ENCODE measurements at regions not wholly inside any gene's neighbourhood (a gene's known extent, or its start where the extent isn't known, plus 50 kb on each side); places are given as distances from the start of the nearest gene placed in this dataset.

DNA sequence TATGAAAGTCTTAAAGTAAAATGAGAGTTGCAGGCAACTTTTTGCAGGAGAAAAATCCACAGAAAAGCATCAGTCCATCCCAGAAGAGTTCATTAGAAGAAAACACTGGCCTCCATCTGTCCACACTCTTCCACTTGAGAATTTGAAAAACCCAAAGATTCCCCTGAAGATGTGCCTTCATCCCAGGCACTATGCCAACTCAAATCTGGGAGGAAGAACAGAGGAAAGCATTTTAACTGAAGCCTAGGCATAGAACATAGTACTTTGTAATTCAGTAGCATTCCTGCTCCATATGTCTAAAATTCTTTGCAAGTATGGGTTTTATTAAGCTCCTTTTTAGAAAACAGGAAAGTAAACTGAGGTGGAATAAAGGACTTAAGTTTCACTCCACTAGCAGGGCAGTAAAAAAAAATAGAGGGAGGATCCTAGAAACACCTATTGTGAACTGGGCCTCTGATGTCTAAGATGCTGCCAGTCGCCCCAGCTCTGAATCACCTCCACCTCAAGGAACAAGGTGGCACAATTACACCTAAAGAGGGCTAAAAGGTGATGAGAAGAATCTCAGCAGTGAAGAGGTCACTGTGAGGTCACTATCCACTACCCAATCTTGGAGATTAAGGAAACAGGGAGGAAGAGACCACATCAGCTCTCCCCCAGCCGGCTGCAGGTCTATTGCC, 141.9 kb upstream of the FAM241A start:
- Mint-ChIP-seq H3K27ac (peak overlapping the region in 1 of 8 donors; percentile 47), H3K4me1 (no peaks in the 10 kb centered on the region), H3K27me3 (peaks cover 1 to 5% of the 10 kb centered on the region in 2 donors), H3K4me3 (no peak overlapping the region), H3K9me3 (peaks cover 0 to 6% (median 0%) of the 10 kb centered on the region in 5 donors), H3K36me3 (no peaks in the 10 kb centered on the region)
- CTCF ChIA-PET = no interaction called here
- Histone ChIP-seq H3K4me3 (ENCODE audit: low read length) (no peak overlapping the region), H3K27me3 (ENCODE audit: insufficient read depth, low read length, poor library complexity, severe bottlenecking) (no peaks in the 10 kb centered on the region), H3K36me3 (ENCODE audit: insufficient read depth, low read length) (no peaks in the 10 kb centered on the region), H3K4me1 (ENCODE audit: insufficient read depth, low read length) (no peaks in the 10 kb centered on the region), H3K9me3 (ENCODE audit: low read length) (no peaks in the 10 kb centered on the region), H3K27ac (ENCODE audit: low read depth, low read length) (no peak overlapping the region)
- POLR2A ChIA-PET = no interaction called here
- DNase-seq = no peak

DNA sequence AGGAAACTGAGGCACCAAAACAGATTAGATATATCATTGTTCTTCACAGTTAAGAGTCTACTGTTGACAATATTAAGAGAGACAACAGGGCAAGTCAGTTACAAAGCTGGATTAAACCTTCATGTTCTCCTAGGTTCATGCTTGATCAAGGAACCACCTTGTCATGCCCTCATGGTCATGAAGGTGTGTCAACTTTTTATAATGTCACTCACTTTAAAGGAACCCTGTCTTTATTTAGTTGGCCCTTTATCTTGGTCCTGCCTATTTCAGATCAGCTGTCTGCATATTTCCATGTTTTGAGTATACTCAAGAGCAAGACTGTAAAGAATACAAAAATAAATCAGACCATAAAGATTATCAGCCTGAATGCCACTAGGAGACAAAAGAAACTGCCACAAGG, 140.2 kb upstream of the FAM241A start:
- no peaks in the 10 kb centered on the region for H3K9me3 ChIP-seq (ENCODE audit: low read length)
- no peak overlapping the region for H3K4me3 Mint-ChIP-seq
- POLR2A ChIA-PET = no interaction called here

DNA sequence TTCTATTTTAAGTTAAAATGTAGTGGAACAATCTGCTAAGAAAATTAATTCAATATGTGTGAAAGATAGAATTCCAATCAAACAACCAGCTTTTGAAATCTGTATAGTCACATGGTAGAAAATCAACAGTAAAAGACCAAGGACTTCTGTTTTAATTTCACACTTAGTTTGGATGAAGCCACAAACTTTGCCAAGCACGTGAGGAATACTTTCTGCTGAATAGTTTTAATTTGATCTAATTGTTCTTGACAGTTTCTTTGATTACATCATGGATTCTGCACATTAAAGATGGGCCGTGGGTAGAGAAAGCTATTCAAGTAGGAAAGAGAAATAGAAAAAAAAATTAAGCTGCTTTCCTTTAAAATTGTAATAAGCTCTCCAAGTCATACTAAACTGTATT, 137.9 kb upstream of the FAM241A start:
- Histone ChIP-seq H3K9me3 (ENCODE audit: low read length) (no peaks in the 10 kb centered on the region), H3K4me3 (ENCODE audit: low read length) (no peak overlapping the region), H3K27me3 (ENCODE audit: insufficient read depth, low read length, poor library complexity, severe bottlenecking) (no peaks in the 10 kb centered on the region), H3K4me1 (ENCODE audit: insufficient read depth, low read length) (no peaks in the 10 kb centered on the region), H3K27ac (ENCODE audit: low read depth, low read length) (no peak overlapping the region), H3K36me3 (ENCODE audit: insufficient read depth, low read length) (no peaks in the 10 kb centered on the region)
- H3K27ac Mint-ChIP-seq = no peak overlapping the region
- ChIA-PET POLR2A (no interaction called here), CTCF (no interaction called here)
- no peak for DNase-seq
- no peaks in the 10 kb centered on the region for H3K9me3 Mint-ChIP-seq
- no peak overlapping the region for H3K4me3 Mint-ChIP-seq
- no peaks in the 10 kb centered on the region for H3K4me1 Mint-ChIP-seq
- H3K27me3 Mint-ChIP-seq = peaks cover 2% of the 10 kb centered on the region in 2 donors
- no peaks in the 10 kb centered on the region for H3K36me3 Mint-ChIP-seq

More for the DNA sequence above, 140.2 kb upstream of the FAM241A start:
- Mint-ChIP-seq H3K9me3 (no peaks in the 10 kb centered on the region), H3K4me1 (no peaks in the 10 kb centered on the region), H3K27me3 (peaks cover 1 to 5% of the 10 kb centered on the region in 2 donors), H3K27ac (no peak overlapping the region), H3K36me3 (no peaks in the 10 kb centered on the region)
- H3K4me1 ChIP-seq (ENCODE audit: insufficient read depth, low read length) = no peaks in the 10 kb centered on the region
- no peak overlapping the region for H3K4me3 ChIP-seq (ENCODE audit: low read length)
- CTCF ChIA-PET = no interaction called here
- H3K27me3 ChIP-seq (ENCODE audit: insufficient read depth, low read length, poor library complexity, severe bottlenecking) = no peaks in the 10 kb centered on the region
- DNase-seq = no peak
- no peaks in the 10 kb centered on the region for H3K36me3 ChIP-seq (ENCODE audit: insufficient read depth, low read length)
- H3K27ac ChIP-seq (ENCODE audit: low read depth, low read length) = no peak overlapping the region

- peaks cover 8 to 17% of the 10 kb centered on the region in 2 donors for H3K27me3 Mint-ChIP-seq
- no peak overlapping the region for H3K4me3 Mint-ChIP-seq
- H3K27ac Mint-ChIP-seq = no peak overlapping the region
- ChIA-PET POLR2A (no interaction called here), CTCF (no interaction called here)
- H3K9me3 Mint-ChIP-seq = no peaks in the 10 kb centered on the region
- H3K36me3 Mint-ChIP-seq = no peaks in the 10 kb centered on the region
- DNase-seq = no peak
- Histone ChIP-seq H3K9me3 (ENCODE audit: low read length) (no peaks in the 10 kb centered on the region), H3K27me3 (ENCODE audit: insufficient read depth, low read length, poor library complexity, severe bottlenecking) (peaks cover 4% of the 10 kb centered on the region), H3K4me1 (ENCODE audit: insufficient read depth, low read length) (no peaks in the 10 kb centered on the region), H3K4me3 (ENCODE audit: low read length) (no peak overlapping the region), H3K27ac (ENCODE audit: low read depth, low read length) (no peak overlapping the region), H3K36me3 (ENCODE audit: insufficient read depth, low read length) (no peaks in the 10 kb centered on the region)
- no peaks in the 10 kb centered on the region for H3K4me1 Mint-ChIP-seq
Measured at GRCh38 chr4:112015960-112016359, 129.3 kb upstream of the FAM241A start.

GRCh38 chr4:112023402-112023950, 121.8 kb upstream of the FAM241A start:
- no peaks in the 10 kb centered on the region for H3K36me3 Mint-ChIP-seq
- H3K9me3 Mint-ChIP-seq = no peaks in the 10 kb centered on the region
- DNase-seq = no peak
- no peaks in the 10 kb centered on the region for H3K4me1 ChIP-seq (ENCODE audit: insufficient read depth, low read length)
- no peaks in the 10 kb centered on the region for H3K4me1 Mint-ChIP-seq
- no peaks in the 10 kb centered on the region for H3K27me3 ChIP-seq (ENCODE audit: insufficient read depth, low read length, poor library complexity, severe bottlenecking)
- no peak overlapping the region for H3K4me3 ChIP-seq (ENCODE audit: low read length)
- H3K27ac ChIP-seq (ENCODE audit: low read depth, low read length) = no peak overlapping the region
- H3K9me3 ChIP-seq (ENCODE audit: low read length) = no peaks in the 10 kb centered on the region
- CTCF ChIA-PET = no interaction called here
- no peak overlapping the region for H3K4me3 Mint-ChIP-seq
- POLR2A ChIA-PET = no interaction called here
- H3K27ac Mint-ChIP-seq = no peak overlapping the region
- peaks cover 10 to 24% of the 10 kb centered on the region in 2 donors for H3K27me3 Mint-ChIP-seq
- H3K36me3 ChIP-seq (ENCODE audit: insufficient read depth, low read length) = no peaks in the 10 kb centered on the region

DNA sequence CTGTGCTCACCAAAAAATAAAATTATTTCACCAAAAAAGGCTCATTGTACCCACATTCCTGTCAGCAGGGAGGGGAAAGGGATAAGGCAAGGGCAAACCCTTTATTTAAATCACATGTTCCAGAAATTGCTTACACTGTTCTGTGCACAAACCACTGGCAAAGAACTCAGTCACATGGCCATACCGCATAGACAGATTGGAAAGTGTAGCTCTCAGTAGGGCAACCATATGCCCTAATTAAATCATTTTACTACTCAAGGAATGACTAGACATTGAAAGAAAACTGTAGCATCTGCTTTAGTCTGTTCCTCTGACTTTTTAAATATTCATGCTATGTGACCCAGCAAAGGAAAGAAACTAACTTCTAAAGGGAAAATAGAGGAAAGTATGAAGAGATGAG, 119.2 kb upstream of the FAM241A start:
- POLR2A ChIA-PET = no interaction called here

GRCh38 chr4:112029771-112030171, 115.5 kb upstream of the FAM241A start:
- no peak overlapping the region for H3K27ac ChIP-seq (ENCODE audit: low read depth, low read length)
- no peaks in the 10 kb centered on the region for H3K4me1 ChIP-seq (ENCODE audit: insufficient read depth, low read length)
- no peaks in the 10 kb centered on the region for H3K27me3 ChIP-seq (ENCODE audit: insufficient read depth, low read length, poor library complexity, severe bottlenecking)
- H3K9me3 ChIP-seq (ENCODE audit: low read length) = no peaks in the 10 kb centered on the region
- no peaks in the 10 kb centered on the region for H3K36me3 ChIP-seq (ENCODE audit: insufficient read depth, low read length)
- ChIA-PET POLR2A (no interaction called here), CTCF (no interaction called here)
- Mint-ChIP-seq H3K4me1 (no peaks in the 10 kb centered on the region), H3K9me3 (no peaks in the 10 kb centered on the region), H3K27ac (no peak overlapping the region), H3K4me3 (no peak overlapping the region), H3K27me3 (peaks cover 14 to 55% of the 10 kb centered on the region in 2 donors), H3K36me3 (no peaks in the 10 kb centered on the region)
- H3K4me3 ChIP-seq (ENCODE audit: low read length) = no peak overlapping the region
- DNase-seq = no peak

More for the DNA sequence above, 119.2 kb upstream of the FAM241A start:
- Histone ChIP-seq H3K4me3 (ENCODE audit: low read length) (no peak overlapping the region), H3K9me3 (ENCODE audit: low read length) (no peaks in the 10 kb centered on the region), H3K4me1 (ENCODE audit: insufficient read depth, low read length) (no peaks in the 10 kb centered on the region), H3K27me3 (ENCODE audit: insufficient read depth, low read length, poor library complexity, severe bottlenecking) (no peaks in the 10 kb centered on the region), H3K36me3 (ENCODE audit: insufficient read depth, low read length) (no peaks in the 10 kb centered on the region), H3K27ac (ENCODE audit: low read depth, low read length) (no peak overlapping the region)
- H3K4me3 Mint-ChIP-seq = no peak overlapping the region
- peaks cover 11 to 40% of the 10 kb centered on the region in 2 donors for H3K27me3 Mint-ChIP-seq
- H3K36me3 Mint-ChIP-seq = no peaks in the 10 kb centered on the region
- DNase-seq = no peak
- H3K9me3 Mint-ChIP-seq = no peaks in the 10 kb centered on the region
- no peak overlapping the region for H3K27ac Mint-ChIP-seq
- CTCF ChIA-PET = no interaction called here
- no peaks in the 10 kb centered on the region for H3K4me1 Mint-ChIP-seq

- no peaks in the 10 kb centered on the region for H3K36me3 Mint-ChIP-seq
- ChIA-PET CTCF (no interaction called here), POLR2A (no interaction called here)
- peaks cover 15 to 52% of the 10 kb centered on the region in 2 donors for H3K27me3 Mint-ChIP-seq
- Histone ChIP-seq H3K9me3 (ENCODE audit: low read length) (no peaks in the 10 kb centered on the region), H3K4me3 (ENCODE audit: low read length) (no peak overlapping the region), H3K27ac (ENCODE audit: low read depth, low read length) (no peak overlapping the region), H3K27me3 (ENCODE audit: insufficient read depth, low read length, poor library complexity, severe bottlenecking) (no peaks in the 10 kb centered on the region), H3K4me1 (ENCODE audit: insufficient read depth, low read length) (no peaks in the 10 kb centered on the region), H3K36me3 (ENCODE audit: insufficient read depth, low read length) (no peaks in the 10 kb centered on the region)
- no peaks in the 10 kb centered on the region for H3K9me3 Mint-ChIP-seq
- H3K4me1 Mint-ChIP-seq = no peaks in the 10 kb centered on the region
- H3K4me3 Mint-ChIP-seq = no peak overlapping the region
- no peak for DNase-seq
- H3K27ac Mint-ChIP-seq = no peak overlapping the region
Measured at GRCh38 chr4:112031712-112032328, 113.4 kb upstream of the FAM241A start.
